ENCODE measurements at regions not wholly inside any gene's neighbourhood (a gene's known extent, or its start where the extent isn't known, plus 50 kb on each side); places are given as distances from the start of the nearest gene placed in this dataset.

GRCh38 chr2:134023854-134024253, 230.0 kb upstream of the MGAT5 start:
- TF ChIP-seq CTCF (conservative IDR thresholded peaks at IDR 0.05; ENCODE audit: low read depth, low read length): no peak
- TF ChIP-seq CEBPB (IDR thresholded peaks at IDR 0.05; ENCODE audit: low read depth, low read length): no peak
- no peak for TF ChIP-seq MXI1 (IDR thresholded peaks at IDR 0.05; ENCODE audit: borderline replicate concordance, low read depth, low read length)
- no peak for TF ChIP-seq NFE2L2 (IDR thresholded peaks at IDR 0.05; ENCODE audit: low read depth, low read length)
- no peak for TF ChIP-seq RFX5 (IDR thresholded peaks at IDR 0.05; ENCODE audit: low read depth, low read length)
